ENCODE measurements at regions not wholly inside any gene's neighbourhood (a gene's known extent, or its start where the extent isn't known, plus 50 kb on each side); places are given as distances from the start of the nearest gene placed in this dataset.
A peak's percentile ranks its signal among the peaks of the same experiment; 100 is the strongest.
"Not testable (repeated sequence)": the region's sequence is repeated elsewhere in the genome, so short reads cannot be mapped to it uniquely, and the experiment has no call there.

DNA sequence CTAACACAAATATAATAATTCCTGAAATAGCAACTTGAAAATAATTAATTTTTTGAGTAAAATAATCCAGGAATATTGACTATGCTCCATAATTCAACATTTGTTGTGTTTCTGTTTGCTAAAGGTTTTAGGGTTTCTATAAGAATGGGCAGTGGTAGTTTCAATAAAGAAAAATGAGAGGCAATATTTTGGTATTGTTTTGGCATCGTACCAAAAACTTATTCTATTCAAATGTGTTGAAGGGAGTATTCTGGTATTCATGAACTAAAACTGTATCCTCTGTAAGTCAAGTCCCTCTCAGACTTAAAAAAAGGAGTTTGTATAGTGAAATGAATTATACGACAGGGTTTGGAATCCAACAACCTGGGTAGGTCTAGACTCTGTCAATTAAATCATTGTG is 1245.6 kb upstream of the CELF4 start:
- DNase-seq (ENCODE audit: low spot score), result no peak

DNA sequence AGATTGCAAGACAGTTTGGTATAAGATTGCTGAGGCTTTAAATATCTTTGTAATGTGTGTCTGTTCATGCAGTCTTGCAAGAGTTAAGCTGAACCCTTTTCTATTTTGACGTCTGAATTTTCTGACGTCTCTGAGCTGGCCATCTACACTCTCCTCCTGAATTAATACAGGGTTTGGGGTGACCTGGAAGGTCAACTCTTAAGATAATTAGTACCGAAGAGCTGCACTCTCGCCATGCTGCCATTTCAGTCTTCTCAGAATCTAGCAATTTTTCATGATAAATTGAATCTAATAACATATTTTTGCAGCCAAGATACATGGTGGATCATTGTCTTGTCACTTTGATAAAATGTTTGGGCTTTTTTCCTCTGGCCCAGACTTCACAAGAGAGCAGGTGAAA is 1245.2 kb upstream of the CELF4 start:
- no peak for DNase-seq (ENCODE audit: low spot score)

DNA sequence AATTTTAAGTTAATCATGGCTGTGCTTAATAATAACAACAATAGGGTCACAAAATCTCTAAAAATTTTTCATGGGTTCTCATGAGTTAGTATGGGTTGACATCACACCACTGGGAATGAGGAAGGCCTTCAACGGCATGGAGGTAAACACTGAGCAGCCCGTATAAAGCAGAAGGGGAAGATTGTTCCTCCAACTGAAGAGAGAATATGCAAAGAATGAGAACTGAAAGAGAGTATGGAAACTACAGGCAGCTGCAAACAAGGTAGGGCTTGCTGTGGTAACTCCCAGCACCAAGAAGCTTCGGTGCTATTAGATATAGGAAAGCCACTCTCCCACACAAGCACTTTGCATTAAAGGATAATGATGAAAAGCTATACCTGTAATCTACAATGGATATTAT is 1242.3 kb upstream of the CELF4 start:
- no peak for DNase-seq (ENCODE audit: low spot score)

DNA sequence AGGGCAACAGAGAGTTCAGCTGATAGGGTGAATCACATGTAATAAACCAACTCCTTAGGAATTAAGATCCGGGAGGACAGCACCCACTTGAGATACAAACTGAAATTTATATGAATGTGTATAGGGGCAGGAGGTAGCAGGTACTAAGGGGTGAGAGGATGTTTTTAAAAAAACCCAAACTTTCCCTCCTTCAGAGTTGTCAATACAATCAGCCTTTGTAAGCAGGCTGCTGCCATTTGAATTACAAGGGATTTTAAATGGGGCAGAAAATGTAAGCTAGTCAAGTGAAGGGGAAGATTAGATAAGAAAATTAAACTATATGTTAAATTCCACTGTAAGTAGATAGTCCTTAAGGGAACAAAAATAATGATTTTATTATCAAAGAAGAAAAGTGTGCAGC is 1239.7 kb upstream of the CELF4 start:
- DNase-seq (ENCODE audit: low spot score), result no peak

DNA sequence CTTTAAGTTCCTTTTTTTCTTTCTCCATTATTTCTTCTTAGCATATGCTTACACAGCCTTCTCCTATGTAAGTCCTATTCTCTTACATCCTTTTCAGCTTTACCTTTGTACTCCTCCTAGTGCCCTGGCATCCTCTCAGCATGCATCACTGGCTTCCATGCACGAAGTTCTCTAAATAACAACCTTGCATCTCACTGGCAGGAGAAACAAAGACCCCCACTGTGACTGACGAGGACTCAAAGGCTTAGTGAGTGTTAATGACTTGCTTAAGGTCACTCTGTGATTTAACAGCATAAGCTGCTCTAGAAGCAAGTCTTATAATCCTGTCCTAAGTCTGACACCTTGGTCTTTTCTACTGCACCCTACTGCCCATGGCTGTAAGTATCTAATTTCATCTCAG is 1236.0 kb upstream of the CELF4 start:
- no peak for DNase-seq (ENCODE audit: low spot score)

DNA sequence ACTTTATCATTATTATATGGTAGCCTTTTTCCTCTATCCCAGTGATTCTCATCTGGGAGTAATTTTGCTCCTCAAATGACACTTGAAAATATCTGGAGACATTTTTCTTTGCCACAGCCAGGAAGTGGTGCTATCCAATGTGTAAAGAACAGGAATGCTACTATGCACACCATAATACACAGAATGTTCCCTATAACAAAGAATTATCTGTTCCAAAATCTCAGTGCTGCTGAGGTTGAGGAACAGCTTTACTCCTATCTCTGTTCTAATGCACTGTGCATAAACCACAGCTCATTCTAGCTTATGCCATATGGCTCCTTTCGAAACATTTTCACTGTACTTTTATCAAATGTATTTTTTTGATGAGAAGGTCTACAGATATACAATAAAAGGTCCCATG is 1231.2 kb upstream of the CELF4 start:
- DNase-seq (ENCODE audit: low spot score), result no peak

DNA sequence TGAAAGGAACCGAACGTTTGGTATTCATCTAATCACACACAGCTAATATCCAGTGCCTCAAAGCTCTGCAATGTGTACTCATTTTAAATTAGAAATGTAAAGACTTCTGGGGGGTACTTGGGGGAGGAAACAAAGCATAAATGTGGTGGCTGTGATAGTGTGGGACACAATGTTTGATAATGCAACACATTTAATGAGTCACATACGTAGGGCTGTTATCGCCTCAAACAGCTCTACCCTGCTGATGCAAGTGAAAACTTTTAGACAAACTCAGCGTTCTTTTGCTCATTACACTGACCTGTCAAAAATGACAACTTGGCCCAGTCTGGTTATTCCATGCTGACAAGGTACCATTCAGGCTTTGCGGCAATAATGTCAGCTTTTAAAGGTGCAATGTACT is 1227.1 kb upstream of the CELF4 start:
- no peak for DNase-seq (ENCODE audit: low spot score)

DNA sequence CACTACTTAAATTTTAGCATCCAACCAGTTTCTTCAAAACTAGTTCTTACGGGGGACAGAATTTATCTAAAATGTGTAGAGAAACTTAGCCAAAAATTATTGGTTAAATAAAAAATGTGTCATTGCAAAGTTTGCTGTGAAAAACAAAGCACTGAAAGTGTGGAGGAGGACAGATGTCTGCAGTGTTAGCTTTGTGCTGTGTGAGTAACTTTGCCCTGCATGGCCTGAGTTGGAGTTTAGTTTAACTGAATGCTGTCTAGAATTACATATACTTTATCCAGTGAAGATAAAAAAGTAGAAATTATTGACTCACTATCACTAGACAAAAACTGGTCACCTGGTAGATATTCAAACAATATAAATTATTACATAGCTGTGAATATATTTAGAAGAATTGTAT is 1225.2 kb upstream of the CELF4 start:
- DNase-seq (ENCODE audit: low spot score), result no peak

DNA sequence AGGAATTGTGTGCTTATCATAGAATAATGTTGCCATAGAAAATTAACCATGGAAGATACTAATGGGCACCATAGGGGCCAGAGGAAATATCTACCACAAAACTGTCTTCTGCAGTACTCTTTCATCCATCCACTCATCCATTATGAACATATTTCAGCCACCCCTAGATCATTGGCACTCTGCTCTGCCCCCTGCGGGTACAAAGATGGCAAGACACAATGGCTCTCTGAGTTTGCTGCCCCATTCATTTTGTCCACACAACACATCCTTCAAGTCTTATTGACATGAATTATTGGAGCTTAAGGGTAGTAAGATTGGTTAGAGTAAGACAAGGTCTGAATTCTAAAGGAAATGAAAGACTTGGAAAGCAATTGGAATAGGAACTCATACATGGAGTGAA is 1224.7 kb upstream of the CELF4 start:
- no peak for DNase-seq (ENCODE audit: low spot score)

DNA sequence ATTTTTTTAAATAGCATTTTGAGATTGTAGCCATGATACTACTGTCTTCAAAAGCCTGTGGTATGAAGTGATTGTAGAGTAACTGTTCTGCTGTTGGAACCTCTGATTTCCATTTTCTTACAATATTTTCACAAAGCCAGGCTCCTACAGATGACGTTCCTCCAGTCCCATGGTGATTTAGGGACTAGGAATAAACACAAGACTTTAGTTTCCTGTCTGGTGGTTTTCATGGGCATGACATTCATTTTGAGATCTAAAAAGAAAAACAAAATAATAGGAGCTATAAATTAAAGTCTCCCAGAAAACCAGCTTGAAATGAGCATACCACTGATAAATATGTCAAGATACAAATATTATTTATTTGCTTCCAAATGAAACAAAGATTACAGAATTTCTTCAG is 1223.5 kb upstream of the CELF4 start:
- DNase-seq (ENCODE audit: low spot score), result no peak

DNA sequence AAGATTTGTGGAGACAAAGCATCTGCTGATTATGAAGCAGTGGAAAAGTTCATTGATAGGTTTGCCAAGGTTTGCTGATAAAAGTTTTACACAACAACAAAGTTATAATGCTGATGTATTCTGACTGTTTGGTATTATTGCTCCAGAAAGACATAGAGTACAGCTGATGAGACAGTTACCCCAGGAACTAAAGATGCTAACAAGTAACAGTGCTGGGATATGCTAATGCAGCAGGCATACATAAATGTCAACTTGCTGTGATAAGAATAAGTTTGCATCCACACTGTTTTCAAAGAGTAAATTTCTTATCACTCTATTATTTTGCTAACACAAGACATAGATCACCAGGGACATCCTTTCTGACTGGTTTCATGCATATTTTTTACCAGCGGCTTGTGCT is 1221.3 kb upstream of the CELF4 start:
- no peak for DNase-seq (ENCODE audit: low spot score)

DNA sequence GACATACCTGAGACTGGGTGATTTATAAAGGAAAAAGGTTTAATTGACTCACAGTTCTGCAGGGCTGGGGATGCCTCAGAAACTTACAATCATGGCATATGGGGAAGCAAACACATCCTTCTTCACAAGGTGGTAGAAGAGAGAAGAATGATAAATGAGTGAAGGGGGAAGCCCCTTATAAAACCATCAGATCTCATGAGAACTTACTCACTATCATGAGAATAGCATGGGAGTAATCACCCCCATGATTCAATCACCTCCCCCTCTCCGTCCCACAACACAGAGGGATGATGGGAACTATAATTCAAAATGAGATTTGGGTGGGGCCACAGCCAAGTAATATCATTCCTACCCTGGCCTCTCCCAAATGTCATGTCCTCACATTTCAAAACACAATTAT is 1206.0 kb upstream of the CELF4 start:
- not testable (repeated sequence) for DNase-seq (ENCODE audit: low spot score)

DNA sequence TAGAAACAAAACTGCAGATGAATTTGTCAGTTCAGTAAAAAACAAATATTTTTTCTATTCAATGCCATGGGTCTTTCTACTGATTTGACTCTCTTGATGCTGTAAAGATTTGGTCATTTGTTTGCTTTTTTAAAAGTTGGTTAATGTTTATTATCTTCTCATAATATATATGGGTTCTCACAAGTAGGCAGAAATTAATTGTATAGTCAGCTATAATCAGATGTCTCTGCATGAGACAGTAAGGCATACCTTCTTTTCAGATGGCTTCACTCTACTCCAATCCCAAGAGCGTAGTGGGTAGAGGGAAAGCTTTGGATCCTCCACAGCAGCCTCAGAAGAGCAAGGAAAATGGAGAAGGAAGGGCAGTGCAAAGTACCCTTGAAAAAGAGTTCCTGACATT is 1202.9 kb upstream of the CELF4 start:
- no peak for DNase-seq (ENCODE audit: low spot score)

DNA sequence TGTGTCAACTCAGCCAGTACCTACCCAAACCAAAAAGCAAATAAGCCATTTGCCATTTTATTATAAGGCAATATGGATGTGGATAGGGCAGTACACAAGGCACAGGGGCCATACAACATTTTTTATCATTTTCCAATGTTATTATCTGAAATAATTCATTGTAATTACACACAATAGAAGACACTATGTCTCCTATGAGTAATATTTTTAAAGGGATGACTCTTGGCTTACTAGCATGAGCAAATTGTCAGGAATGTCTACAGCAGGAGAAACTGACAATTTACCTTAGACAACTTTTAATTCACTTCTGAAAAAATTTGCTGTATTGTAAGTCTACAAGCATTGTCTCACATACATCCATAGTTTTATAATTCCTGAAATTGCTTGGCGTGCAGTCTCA is 1193.9 kb upstream of the CELF4 start:
- no peak for DNase-seq (ENCODE audit: low spot score)

DNA sequence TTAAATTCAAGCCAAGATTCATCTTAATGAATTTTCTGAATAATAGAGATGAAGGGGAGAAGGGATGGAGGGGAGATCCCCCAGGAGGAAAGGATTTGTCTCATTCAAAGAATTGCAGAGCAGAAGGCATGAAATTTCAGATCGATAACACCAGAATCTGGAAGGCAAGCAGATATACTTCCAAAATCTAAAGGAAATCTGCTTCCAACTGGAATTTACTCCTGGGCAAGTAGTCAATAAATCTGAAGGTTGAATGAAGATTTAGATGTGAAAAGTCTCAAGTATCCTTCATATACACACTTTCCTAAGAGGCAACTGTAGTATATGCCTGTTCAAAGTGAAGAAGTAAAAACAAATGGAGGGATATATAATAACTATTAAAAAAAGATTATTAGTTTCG is 1190.8 kb upstream of the CELF4 start:
- DNase-seq (ENCODE audit: low spot score), result no peak

DNA sequence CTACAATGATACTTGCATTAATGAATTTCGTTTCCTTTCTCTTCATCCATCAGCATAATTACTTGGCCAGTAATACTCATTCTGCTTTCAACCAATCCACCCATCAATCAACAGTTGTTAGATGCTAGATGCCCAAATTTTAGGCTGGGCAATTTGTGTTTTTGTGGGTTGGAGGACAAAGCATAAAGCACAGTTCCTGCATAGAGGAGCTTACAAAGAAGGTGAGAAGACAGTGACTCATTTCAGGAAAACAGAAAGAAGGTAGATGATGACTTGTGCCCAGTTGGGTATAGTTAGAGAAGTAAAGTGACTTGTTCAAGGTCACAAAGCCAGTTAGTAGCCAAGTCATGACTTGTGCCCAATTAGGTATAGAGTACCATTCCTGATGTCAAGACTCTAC is 1186.8 kb upstream of the CELF4 start:
- DNase-seq (ENCODE audit: low spot score), result no peak

DNA sequence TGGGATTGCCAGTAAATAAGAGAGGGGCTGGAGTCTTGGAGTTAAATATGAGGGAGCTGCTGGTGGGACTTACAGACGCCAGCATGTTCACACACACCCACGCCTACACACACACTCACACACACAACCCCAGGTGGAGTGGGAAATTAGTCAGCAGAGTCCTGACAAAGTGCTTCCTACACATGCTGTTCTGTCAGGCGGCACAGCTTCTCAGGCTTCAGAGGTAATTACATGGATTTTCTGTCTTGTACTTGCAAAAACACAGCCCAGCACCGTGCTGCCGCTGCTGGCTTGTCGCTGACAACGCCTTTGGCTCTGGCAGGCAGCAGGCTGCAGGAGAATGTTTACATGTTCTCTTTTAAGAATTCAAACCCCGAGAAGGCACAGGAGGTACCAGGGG is 1186.3 kb upstream of the CELF4 start:
- peak; percentile 15 for DNase-seq (ENCODE audit: low spot score)

DNA sequence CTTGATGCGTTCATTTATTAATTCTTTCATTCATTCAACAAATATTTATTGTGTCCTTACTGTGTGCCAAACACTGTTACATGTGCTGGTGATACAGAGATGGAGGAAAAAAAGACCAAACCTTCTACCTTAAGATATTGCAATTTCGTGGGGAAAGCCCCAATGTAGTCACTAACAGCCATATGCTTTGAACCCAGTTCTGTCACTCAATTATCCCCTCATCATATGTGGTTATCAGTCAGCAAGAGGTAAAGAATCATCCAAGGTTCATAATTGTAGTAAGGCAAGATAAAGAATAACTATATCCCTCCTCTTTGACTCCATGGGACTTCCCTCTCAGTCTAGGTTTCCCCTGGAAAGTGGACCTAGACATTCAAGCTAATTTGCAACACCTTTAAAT is 1185.6 kb upstream of the CELF4 start:
- DNase-seq (ENCODE audit: low spot score), result no peak

DNA sequence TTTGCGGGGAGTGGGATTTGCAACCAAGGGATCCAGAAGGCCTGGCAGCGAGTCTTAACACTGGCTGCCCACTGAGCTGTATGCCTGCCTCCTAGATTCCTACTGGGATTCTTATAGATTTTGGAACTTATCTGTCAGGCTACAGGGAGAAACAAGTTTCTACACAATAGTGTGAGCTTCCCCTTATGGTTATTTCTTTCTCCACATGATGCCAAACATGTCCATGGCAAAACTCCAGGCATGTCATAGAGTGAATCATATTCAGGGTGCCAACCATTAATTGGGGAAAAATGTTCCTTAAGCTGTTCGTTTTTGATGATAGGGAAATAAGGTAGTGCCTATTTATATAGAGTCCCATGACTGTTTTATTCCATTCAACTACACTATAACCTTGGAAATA is 1185.2 kb upstream of the CELF4 start:
- DNase-seq (ENCODE audit: low spot score), result no peak

DNA sequence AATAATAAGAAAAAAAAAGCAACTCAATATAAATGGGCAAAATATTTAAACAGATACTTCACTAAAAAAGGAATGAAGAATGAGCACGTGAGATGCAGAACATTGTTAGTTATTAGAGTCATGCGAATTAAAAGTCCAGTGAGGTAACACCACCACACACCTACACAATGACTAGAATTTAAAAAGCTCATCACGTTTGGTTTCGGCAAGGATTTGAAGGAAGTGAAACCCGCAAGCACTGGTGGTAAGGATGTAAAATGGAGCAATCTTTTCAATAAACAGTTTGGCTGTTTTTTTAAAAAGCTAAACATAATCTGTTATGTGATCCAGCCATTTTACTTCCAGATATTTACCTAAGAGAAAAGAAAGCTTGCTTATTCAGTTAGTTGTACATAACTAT is 1181.6 kb upstream of the CELF4 start:
- no peak for DNase-seq (ENCODE audit: low spot score)

DNA sequence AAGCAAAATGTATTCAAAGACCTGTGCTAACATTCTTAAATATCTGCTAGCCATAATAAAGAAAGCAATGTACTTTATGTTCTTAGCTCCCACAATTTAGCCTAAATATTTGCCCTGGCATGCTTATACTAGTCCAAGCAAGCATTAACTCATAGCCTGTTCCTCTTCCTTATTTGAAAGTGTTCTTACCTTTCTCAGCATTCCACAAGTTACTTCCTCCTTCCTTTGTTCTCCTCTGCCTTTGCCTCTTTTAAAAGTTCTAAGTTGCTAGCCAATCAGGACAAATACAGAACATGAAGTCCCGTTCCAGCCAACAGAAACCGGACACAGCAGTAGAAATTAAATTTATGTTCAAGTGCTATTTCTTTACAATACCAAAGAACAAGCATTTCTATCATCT is 1154.6 kb upstream of the CELF4 start:
- DNase-seq (ENCODE audit: low spot score), result not testable (repeated sequence)

DNA sequence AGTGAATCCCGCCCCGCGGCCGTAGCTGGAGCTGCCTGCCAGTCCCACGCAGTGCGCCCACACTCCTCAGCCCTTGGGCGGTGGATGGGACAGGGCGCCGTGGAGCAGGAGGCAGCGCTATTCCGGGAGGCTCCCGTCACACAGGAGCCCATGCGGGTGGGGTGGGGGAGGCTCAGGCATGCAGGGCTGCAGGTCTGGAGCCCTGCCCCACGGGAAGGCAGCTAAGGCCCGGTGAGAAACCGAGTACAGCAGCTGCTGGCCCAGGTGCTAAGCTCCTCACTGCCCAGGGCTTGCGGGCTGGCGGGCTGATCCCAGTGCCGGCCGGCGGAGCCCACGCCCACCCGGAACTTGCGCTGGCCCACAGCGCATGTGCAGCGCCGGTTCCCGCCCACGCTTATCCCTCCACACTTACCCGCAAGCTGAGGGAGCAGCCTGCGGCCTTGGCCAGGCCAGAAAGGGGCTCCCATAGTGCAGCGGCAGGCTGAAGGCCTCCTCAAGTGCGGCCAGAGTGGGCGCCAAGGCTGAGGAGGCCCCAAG is 1152.8 kb upstream of the CELF4 start:
- DNase-seq (ENCODE audit: low spot score), result no peak

DNA sequence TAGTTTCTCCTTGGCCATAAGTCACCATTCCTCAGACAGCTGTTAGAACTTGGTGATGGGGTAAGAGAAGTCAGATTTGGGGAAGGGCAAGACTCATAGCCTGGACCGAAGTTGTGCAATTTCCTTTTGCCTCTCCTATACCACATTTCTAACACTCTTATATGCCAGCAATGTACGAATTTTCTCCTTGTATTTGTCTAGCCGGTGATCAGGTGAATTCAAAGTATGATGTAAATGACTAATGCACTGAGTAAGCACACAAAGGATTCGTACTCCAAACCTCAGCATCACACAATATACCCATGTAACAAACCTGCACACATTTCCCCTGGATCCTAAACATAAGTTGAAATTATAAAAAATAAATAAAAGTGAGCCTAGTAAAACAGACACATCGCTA is 1143.5 kb upstream of the CELF4 start:
- DNase-seq (ENCODE audit: low spot score), result no peak

DNA sequence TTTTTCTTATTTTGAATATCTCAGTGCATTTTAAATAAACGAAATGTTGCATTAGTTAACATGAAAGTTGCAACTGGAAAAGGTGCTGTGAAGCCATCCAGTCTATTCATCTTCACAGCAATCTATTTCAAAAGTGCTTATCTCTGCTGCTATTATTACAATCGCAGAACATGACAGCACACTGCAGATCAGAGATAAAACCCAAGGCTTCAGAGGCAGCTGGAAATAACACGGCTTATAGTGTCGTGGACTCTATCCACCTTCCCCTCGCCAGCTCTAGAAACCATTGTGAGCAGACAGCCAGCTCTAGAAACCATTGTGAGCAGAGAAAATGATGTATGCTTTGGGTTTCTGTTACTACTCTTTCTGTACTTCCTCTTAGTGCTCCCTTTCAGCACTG is 1140.8 kb upstream of the CELF4 start:
- DNase-seq (ENCODE audit: low spot score), result no peak

DNA sequence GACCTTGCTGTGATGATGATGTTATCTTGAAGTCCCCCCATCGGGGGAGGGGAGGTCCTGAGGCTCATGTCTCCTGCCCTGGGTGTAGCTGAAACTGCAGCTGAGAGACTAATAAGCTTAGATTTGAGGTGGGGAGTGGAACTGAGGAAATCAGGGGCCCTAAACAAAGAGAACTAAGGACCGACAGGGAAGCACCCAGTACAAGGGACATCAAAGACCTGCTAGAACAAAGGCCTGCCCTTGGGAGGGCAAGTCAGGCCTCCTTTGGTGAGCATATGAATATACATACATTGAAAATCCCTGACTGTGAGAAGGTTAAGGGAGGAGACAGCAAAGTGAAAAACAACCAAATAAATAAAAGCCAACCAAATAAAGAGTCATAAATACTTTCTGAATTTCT is 1132.5 kb upstream of the CELF4 start:
- no peak for DNase-seq (ENCODE audit: low spot score)
